Liver (tissue), 3 donors: ENCODE measurements at regions not wholly inside any gene's neighbourhood (a gene's known extent, or its start where the extent isn't known, plus 50 kb on each side); places are given as distances from the start of the nearest gene placed in this dataset.
A peak's percentile ranks its signal among the peaks of the same experiment; 100 is the strongest.

Experiments
- GABPA ChIP-seq, 2 donors: IDR thresholded peaks in 1 of 2; conservative IDR thresholded peaks in 1 of 2; 2 replicates each; pipeline ENCODE4 v1.6.1; 2016; ENCODE audit warnings: antibody characterized with exemption in 2 of 2, mild to moderate bottlenecking in 1 of 2, moderate library complexity in 1 of 2
- TF ChIP-seq, protein P1 (sequence below): fragments of 150-350 bp; IDR thresholded peaks from 2 replicates; pipeline ENCODE4 v1.5.1; 2017; ENCODE audit warnings: improper control_type of control experiment, low read depth, low read length; ENCODE audit not compliant: missing input control
- donor health status: healthy.
- donor health status: healthy.

DNA sequence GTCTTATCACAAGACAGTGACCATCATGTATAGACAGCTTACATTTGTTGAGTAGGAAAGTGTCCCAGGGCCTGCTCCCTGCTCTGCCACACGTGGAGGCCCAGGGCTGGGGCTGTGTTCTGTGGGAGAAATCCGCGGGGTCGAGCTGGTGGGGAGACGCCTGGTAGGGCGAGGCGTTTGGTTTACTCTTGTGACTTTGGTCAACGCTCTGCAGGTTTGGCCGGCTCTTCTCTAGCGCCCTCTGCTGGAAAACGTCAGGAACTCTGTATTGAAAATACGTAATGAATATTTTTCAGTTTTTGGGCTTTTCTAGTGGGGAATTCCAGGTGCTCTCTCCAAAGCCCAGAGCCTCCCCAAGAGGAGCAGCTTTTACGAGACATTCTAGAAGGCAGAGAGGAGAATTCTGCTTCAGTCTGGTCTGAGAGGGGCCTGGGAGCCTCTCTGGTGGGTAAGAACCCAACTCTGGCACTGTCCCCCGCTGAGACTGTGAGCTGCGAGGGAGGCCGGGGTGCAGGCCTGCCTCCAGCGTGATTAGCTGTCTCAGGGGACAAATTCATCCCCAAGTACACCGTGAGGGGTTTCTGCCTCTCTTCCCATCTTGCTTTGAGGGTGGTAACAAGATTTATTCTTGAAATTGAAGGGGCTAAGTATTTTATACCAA is 112.6 kb upstream of the RALGAPA2 start:
- TF ChIP-seq GABPA (IDR thresholded peaks at IDR 0.05 in 1 of 2, conservative IDR thresholded peaks at IDR 0.05 in 1 of 2) = no peak
- TF ChIP-seq, protein P1, sequence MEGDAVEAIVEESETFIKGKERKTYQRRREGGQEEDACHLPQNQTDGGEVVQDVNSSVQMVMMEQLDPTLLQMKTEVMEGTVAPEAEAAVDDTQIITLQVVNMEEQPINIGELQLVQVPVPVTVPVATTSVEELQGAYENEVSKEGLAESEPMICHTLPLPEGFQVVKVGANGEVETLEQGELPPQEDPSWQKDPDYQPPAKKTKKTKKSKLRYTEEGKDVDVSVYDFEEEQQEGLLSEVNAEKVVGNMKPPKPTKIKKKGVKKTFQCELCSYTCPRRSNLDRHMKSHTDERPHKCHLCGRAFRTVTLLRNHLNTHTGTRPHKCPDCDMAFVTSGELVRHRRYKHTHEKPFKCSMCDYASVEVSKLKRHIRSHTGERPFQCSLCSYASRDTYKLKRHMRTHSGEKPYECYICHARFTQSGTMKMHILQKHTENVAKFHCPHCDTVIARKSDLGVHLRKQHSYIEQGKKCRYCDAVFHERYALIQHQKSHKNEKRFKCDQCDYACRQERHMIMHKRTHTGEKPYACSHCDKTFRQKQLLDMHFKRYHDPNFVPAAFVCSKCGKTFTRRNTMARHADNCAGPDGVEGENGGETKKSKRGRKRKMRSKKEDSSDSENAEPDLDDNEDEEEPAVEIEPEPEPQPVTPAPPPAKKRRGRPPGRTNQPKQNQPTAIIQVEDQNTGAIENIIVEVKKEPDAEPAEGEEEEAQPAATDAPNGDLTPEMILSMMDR = peak; percentile 86
